ENCODE measurements at regions not wholly inside any gene's neighbourhood (a gene's known extent, or its start where the extent isn't known, plus 50 kb on each side); places are given as distances from the start of the nearest gene placed in this dataset.
A peak's percentile ranks its signal among the peaks of the same experiment; 100 is the strongest.

- peak; percentile 8 for DNase-seq (ENCODE audit: low read depth)
- no peak overlapping the region for H3K4me3 ChIP-seq (ENCODE audit: low read length)
- TF ChIP-seq CTCF (conservative IDR thresholded peaks at IDR 0.05; ENCODE audit: low read length): no peak
Observed at GRCh38 chr13:40341096-40341471, 325.4 kb downstream of the FOXO1 start.

GRCh38 chr13:40341501-40341900 is 324.9 kb downstream of the FOXO1 start:
- DNase-seq (ENCODE audit: low read depth): no peak
- TF ChIP-seq CTCF (conservative IDR thresholded peaks at IDR 0.05; ENCODE audit: low read length): no peak
- H3K4me3 ChIP-seq (ENCODE audit: low read length): no peak overlapping the region

GRCh38 chr13:40342461-40342860 is 324.0 kb downstream of the FOXO1 start:
- DNase-seq (ENCODE audit: low read depth): no peak
- TF ChIP-seq CTCF (conservative IDR thresholded peaks at IDR 0.05; ENCODE audit: low read length): no peak
- H3K4me3 ChIP-seq (ENCODE audit: low read length): no peak overlapping the region

GRCh38 chr13:40342901-40343300 is 323.5 kb downstream of the FOXO1 start:
- no peak overlapping the region for H3K4me3 ChIP-seq (ENCODE audit: low read length)
- no peak for TF ChIP-seq CTCF (conservative IDR thresholded peaks at IDR 0.05; ENCODE audit: low read length)
- DNase-seq (ENCODE audit: low read depth): no peak

GRCh38 chr13:40343550-40344269 is 322.7 kb downstream of the FOXO1 start:
- no peak overlapping the region for H3K4me3 ChIP-seq (ENCODE audit: low read length)
- no peak for DNase-seq (ENCODE audit: low read depth)
- TF ChIP-seq CTCF (conservative IDR thresholded peaks at IDR 0.05; ENCODE audit: low read length): no peak

- no peak overlapping the region for H3K4me3 ChIP-seq (ENCODE audit: low read length)
- no peak for DNase-seq (ENCODE audit: low read depth)
- TF ChIP-seq CTCF (conservative IDR thresholded peaks at IDR 0.05; ENCODE audit: low read length): no peak
Observed at GRCh38 chr13:40344270-40345148, 321.9 kb downstream of the FOXO1 start.

- no peak for DNase-seq (ENCODE audit: low read depth)
- TF ChIP-seq CTCF (conservative IDR thresholded peaks at IDR 0.05; ENCODE audit: low read length): no peak
- H3K4me3 ChIP-seq (ENCODE audit: low read length): no peak overlapping the region
Observed at GRCh38 chr13:40345149-40345514, 321.3 kb downstream of the FOXO1 start.

Data from AG10803 (cell line).